HCEC 1CT (cell line): ENCODE measurements at regions not wholly inside any gene's neighbourhood (a gene's known extent, or its start where the extent isn't known, plus 50 kb on each side); places are given as distances from the start of the nearest gene placed in this dataset.

Source experiments
- DNase-seq: peaks from one replicate; pipeline ENCODE4 v3.0.0-alpha.2; 2017

DNA sequence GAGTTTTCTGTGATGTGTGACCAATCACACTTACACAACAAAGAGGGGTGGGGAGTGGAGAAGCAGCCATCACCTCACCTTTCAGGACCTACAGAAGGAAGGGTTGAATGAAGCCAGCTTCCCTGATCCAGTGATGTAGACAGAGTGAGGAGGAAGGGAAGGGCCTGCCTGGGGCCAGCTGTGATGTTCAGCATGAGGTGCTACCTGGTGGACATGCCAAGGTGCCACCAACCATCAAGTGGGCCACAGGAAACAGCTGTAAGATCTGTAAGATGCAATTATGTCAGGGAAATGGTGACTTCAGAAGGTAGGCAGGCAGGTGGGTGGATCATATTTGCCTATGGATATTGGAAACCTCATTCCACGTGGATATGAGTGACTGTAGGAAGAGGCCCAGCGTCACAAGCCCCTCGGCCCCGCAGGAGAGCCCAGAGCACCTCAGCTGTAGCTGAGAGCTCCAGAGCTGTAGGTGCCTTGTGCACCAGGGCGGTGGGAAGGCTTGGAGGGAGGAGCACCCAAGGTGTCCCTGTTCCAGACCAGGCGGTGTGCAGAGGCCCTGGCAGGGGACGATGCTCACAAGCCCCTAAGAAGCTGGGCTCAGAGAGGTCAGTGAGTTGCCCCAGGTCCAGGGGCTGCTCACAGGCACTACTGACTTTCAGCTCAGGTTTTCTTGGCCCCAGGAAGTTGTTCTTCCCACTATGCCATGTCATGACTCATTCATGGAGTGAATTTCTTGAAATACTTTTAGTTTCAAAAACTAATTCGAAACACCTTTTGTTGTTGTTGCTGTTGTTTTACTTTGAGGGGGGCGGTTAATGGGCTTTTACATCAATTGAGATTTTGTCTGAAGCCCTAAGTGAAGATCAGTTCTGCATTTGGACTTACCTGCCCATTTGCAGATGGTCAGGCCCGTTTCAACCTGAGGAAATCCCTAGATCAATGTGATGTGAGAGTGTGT lies 94.2 kb upstream of the ALDH1A3 start:
- no peak for DNase-seq

DNA sequence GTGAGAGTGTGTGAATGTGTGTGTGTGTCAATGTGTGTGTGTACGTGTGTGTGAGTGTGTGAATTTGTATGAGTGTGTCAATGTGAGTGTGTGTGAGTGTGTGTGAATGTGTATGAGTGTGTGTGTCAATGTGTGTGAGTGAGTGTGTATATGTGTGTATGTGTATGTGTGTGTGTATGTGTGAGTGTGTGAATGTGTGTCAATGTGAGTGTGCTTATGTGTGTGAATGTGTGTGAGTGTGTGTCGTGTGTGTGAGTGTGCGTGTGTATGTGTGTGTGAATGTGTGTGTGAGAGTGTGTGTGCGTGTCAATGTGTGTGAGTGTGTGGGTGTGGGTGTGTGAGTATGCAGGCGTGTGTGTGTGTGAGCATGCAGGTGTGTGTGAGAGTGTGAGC lies 93.5 kb upstream of the ALDH1A3 start:
- no peak for DNase-seq

DNA sequence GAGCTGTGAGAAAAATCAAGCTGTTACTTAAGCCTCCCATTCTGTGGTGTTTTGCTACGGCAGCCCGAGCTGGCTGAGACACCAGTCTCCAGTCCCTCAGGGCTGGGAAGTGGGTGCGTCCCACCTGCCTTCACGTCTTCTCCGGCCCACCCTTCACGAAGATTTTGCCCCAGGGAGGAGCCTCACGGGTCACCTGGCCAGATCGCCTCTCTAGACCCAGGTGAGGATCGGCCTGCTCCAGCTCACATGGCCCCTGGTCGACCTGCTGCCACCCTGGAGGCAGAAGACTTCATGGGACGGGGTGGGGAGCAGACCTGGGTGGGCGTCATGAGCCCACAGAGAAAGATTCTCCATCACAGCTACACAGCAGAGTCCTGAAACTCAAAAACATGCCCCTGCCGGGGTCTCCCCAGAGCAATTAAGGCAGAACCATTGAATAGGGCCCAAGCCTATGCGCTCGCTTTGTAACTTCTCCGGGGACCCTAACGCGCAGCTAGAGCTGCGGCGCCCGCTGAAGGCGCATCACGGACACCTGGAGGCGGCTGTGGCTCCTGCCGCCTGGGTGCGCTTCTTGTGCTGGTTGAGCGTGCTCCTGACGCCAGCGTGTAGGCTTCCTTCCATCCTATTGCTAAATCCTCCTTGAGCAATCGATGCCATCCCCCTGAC lies 92.6 kb upstream of the ALDH1A3 start:
- DNase-seq, result no peak

DNA sequence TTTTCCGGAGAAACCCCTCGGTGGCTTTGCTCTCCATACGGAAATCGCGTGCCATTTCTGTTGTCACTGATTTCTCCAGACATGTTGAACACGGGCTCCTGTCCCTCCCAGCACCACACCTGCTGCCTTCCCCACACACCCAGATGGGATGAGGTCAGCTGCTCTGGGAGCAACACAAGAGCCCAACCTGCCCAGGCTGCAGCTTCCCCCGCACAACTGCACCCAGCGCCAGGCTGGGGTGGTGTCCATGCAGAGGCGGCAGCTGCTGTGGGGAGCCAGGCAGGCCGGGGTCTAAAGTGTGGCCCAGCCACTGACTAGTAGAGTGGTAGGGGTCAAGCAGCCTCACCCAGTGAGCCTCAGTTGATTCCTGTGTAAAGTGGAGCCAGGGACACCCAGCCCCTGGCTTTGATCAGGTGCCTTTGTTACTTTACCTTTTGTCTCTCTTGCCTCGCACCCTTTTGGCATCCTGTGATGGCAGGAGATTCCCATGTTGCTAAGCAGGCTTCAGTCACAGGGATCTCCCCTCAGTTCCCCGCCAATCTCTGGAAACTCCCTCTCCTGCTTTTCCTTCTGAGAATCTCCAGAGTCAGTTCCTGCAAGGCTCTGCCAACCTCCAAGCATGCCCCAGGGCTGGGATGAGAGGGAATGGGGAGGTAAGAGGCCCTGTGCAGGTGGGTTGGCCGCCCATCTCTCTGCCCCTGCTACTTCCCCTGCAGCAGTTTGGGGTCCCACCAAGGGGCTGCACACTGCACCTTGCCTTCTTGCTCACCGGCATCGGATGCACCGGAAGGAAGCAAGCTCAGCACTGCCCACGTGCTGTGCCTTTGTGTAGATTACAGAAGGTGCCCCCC lies 91.8 kb upstream of the ALDH1A3 start:
- DNase-seq, result no peak

DNA sequence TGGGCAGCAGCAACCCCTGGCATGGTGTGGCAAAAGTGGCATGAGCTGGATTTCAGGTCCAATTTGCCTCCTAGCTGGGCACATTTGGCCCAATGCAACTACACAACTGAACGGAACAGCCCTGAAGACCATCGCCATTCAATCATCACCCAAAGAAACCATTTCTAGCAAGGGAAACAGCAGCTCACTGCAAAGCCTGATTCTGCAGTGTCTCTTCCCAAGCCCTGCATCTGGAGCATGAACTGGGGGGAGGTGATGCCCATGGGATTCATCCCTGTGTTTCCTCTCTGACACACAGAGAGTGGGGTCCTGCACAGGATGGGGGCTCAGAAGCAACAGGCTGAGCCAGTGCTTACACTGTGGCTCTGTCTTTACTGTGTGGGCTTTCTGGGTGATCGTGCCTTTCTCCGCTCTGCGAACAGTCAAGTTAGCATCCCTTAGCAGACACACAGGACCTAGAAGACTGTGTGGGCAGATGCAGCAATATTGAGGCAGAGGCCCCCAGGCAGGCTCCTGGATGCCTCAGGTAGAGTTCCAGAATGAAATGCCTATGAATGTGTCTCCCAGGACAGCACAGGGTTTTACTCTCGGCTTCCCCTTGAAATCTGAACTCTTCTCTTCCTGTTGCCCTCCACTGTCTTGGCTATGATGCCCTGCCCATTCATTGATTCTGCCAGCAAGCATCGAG lies 91.1 kb upstream of the ALDH1A3 start:
- DNase-seq, result no peak

DNA sequence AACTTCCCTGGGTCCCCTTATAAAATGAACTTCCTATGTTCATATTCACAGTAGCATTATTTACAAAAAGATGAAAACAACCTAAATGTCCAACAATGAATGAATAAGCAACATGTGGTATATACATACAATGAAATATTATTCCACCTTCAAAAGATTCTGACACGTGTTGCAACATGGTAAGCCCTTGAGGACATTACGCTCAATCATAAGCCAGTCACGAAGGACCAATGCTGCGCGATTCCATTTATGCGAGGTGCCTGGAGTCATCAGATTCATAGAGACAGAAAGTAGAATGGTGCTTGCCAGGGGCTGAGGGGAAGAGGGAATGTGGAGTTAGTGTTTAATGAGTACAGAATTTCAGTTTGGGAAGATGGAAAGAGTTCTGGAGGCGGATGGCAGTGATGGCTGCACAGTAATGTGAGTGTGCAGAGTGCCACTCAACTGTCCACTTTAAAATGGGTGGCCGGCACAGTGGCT lies 88.8 kb upstream of the ALDH1A3 start:
- DNase-seq, result no peak

DNA sequence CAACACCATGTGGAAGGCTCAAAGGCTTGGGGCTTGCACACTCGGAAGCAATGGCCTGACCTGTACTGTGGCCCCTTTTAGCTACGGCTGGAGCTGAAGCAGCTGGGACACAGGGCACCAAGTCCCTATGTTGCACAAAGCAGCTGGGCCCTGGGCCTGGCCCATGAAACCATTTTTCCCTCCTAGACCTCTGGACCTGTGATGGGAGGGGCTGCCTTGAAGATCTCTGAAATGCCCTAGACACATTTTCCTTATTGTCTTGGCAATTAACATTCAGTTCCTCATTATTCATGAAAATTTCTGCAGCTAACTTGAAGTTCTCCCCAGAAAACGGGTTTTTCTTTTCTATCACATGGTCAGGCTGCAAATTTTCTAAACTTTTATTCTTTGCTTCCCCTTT lies 85.6 kb upstream of the ALDH1A3 start:
- no peak for DNase-seq

DNA sequence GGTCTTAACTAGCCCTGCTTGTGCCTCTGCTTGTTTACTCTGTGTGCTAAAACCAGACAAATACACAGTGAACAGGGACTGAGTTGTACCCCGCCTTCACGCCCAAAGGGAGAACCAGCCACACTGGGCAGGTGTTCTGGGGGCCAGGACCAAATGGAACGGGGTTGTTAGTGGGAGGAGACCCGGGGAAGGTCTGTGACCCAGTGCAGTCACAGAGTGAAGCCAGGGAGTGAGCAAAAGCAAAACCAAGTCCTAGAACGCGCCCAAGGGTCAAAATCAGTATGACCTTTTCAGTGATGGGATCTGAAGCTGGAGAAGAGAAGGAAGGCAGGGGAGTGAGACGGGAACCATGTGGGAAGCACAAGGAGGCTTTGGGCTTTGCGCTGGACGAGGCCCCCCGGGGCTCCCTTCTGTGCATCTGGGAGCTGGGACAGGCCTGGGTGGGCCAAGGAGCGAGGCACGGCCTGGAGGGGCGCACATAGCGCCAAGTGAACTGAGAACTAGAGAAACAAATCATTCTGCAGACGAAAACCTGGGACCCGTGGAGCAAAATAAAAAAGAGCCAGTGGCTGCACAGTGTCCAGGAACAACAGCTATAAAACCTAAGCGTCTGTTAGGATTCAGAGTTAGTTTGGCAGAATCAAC lies 78.3 kb upstream of the ALDH1A3 start:
- DNase-seq, result no peak

DNA sequence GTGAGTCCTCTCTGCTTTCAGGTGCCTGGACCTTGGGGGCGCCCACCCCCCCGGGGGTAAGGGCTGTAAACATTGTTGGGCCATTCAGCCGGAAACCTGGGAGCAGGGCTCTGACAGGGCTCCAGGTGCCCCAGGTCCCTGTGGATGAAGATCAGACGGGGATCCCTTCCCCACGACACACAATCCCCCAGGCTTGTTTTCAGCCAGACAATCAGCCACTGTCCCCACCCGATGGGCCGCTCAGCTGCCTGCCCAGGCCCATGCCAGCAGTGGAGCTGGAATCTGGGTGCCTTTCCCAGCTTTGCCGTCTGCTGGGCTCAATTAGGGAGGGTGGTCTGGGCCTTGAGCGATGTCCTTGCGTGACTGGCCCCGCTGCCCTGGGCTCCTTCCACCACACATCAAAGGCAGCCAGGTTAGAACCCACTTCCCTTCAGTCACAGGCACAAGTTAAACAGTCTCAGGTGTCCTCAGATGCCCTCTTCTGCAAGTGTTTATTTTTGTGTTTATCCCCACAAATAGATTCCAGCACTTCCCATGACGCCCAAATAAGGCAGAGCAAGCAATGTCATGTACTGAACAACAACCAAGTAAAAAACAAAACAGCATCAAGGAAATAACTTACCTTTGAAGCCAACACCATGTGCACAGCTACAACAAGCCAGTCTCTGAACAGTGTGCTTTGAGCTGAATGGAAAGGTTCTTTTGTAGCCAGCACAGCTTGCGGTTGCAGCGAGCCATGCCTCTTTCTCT lies 77.0 kb upstream of the ALDH1A3 start:
- no peak for DNase-seq

DNA sequence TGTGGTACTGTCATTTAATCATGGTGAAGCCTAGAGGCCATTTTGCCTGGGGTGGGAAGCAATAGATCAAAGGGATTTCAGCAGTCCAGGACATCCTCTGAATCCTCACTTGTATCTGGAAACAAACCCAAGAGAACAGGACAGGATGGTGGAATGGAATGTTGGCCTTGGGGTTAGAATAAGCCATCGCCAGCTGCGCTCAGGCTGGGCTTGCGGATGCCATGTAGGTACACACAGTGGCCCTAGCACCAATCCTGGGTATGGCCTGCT lies 76.5 kb upstream of the ALDH1A3 start:
- no peak for DNase-seq

DNA sequence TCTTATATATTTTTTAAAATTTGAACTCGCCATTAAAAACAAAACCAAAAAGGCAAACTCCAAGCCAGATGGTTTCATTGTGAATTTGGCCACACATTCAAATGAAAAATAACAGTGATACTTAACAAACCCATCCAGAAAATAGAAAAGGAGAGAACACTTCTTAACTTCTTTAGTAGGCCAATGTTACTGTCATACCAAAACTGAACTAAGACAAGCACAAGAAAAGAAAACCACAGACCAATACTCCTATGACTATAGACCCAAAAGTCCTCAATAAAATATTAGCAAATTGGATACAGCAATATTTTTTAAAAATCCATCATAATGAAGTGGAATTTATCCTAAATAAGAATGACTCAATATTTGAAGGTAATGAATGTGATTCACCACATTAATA lies 73.5 kb upstream of the ALDH1A3 start:
- DNase-seq, result no peak

DNA sequence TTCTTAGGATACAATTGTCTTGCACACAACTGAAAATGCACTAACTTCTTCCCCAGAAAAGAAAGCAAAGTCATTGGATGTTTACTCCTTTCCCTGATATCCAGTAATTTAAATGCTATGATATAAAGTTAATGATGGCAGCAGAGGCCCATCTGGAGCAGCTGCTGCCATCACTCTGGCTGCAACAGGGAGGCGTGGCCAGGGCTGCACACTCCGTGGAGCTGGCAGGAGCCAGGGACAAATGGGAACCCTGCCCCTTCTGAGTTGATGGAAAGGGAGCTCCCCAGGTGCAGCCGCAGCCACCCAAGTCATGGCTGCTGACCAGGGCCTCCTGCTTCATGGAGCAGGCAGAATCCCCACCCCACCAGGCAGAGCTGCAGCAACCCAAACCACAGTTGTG lies 72.6 kb upstream of the ALDH1A3 start:
- no peak for DNase-seq

DNA sequence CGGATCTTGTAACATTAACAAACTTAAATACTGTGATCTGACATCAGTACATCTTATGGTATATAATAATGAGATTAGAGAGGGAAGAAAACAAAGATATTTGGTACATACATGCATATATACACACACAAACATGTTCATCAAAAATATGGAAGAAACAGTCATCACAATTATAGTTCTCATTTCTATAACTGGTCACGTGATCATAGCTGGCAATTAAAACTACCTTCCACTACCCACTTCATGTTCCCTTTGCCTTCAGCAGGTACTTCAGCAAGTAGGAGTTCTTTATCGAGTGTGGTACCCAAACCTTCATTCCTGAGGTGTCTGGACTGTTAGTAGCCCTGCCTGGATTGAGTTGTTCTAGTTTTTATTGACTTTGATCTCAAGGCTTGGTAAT lies 70.9 kb upstream of the ALDH1A3 start:
- DNase-seq, result no peak

DNA sequence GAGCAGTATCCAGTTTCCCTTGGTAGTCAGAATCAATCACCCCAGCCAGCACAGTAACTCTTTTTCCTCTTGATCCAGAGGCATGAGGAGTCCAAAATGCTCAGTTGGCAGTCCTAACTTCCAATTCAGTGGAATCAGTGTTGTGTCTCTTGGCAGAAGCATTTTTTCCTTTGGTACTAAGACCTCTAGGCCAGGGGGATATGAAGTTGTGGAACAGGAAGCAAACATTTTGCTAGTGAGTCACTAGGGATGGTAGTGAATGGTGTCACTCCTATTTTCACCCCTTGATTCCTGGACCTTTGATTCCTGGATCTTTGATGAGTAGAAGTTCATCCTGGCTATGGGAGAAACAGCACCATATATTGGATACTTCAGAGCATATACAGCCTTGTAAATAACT lies 70.5 kb upstream of the ALDH1A3 start:
- DNase-seq, result peak; percentile 17

DNA sequence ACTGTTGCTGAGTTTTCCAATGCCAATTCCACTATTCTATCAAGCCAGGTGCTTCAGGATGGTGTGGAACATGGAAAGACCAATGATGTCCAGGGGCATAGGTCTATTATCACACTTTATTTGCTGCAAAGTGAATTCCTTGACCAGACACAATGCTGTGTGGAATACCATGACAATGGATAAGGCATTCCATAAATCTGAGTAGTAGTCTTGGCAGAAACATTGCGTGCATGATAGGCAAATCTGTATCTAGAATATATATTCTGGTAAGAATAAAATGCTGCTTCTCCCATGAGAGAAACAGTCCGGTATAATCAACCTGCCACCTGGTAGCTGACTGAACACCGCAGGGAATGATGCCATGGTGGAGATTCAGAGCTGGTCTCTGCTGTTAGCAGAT lies 70.0 kb upstream of the ALDH1A3 start:
- no peak for DNase-seq

DNA sequence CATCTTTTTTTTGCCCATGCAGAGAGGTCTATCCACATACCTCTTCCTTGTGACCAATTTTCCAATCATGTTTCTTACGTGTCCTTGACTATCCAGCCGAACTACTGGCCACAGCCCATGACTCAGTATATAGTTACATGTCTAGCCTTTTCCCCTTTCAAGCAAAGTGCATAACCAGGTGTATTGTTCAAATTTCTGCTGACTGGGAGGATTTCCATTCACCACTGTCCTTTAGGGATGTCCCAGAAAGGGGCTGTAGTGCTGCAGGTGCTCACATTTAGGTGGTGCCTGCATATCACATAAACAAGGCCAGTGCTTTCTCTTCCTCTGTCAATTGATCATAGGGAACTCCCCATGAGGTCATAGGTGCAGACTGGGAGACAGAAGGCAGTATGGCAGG lies 69.4 kb upstream of the ALDH1A3 start:
- no peak for DNase-seq

DNA sequence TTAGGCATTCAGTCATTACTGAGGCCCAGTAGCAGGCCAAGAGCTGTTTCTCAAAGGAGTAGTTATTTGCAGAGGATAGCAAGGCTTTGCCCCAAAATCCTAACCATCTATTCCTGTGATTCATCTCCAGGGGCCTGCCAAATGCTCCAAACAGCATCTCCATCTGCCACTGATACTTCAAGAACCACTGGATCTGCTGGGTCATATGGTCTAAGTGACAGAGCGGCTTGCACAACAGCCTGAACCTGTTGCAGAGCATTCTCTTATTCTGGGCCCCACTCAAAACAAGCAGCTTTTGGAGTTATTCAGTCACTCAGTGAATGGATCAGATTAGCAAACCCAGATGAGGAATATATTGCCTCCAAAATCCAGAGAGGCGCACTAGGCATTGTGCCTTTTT lies 68.8 kb upstream of the ALDH1A3 start:
- DNase-seq, result no peak

DNA sequence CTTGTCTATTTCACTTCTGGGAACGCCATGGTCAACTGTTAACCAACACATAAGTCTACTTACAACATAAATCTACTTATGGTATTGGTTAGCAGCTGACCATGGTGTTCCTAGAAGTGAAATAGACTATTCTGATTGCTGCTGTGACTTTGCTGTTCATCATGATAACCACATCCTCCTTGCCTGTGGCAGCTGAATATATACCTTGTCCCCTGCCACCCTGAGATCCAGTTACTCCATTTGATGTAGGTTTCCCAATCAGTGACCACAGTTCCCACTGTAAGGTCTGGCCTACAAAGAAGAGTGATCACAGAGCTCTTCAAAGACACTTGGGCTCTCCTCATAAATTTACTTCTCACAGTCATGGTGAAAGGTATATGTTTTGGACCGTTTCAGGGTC lies 66.8 kb upstream of the ALDH1A3 start:
- DNase-seq, result no peak

DNA sequence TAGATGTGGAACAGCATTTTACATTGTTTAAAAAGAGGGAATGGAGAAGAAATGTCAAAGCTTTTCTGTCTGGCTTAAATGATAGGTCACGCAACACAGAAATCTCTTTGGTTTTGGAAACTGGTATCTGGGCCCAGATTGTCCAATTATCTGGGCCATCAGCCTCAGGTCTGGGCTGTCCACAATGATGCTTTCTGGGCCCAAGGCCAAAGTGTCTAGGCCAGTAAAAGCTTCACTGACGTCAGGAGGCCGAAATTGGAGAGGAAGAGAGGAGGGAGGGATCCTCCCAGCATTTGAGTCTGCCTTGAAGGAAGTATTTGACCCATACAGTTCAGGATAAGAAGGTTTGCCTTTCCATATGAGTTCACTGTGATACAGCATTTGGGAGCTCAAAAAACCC lies 60.7 kb upstream of the ALDH1A3 start:
- no peak for DNase-seq

DNA sequence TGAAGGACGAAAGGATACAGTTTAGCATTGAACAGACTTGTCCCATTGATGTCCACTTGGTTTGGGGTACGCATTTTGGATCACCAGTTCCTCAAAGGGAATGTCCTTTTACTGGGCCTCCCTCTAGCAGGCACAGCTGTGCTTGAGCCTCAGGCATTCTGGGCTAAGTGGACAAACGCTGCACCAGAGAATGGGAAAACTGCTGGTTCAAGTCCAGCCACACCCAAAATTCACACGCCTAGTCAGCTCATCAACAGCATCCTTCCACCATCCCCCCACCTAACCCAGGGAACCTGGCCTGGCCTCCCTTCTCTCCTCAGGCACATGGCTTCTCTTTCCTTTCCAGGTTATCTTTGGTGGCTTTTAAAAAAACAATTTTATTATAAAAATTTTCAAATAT lies 59.1 kb upstream of the ALDH1A3 start:
- DNase-seq, result no peak

DNA sequence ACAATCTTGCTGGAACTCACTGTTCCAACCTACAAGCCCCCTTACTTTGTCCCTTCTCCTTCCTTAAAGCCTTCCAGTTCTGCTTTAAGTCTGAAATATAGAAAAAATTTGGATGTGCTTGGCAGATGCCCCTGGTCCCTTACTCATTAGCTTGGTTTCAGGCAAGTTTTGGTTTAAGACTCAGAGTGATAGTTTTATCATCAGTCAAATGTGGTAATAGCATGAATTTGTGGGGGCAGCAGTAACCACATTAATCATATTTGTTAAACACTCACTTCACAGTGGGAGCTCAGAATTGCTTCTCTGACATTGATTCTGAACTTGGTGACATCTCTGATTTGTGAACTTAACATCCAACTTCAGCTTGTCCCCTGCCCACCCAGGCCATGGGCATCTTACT lies 58.3 kb upstream of the ALDH1A3 start:
- DNase-seq, result no peak

DNA sequence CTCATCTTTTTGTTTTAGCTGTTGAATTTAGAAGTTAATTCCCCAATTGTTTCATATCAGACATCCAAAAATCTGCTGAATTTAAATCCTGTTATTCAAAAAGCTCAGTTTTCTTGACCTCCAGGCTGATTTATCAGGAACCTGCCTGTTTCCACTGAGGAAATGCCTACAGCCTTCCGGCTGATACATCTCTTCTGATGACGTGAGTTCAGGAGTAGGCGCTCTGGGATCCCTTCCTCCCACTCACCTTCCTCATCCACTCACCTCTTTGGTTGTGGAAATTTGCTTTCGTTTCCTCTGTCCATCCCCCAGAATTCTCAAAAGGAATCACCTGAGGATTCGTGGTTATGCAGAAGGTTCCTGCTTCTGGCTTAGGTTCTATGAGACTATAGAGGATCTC lies 55.4 kb upstream of the ALDH1A3 start:
- DNase-seq, result no peak
